ENCODE measurements at regions not wholly inside any gene's neighbourhood (a gene's known extent, or its start where the extent isn't known, plus 50 kb on each side); places are given as distances from the start of the nearest gene placed in this dataset.

DNA sequence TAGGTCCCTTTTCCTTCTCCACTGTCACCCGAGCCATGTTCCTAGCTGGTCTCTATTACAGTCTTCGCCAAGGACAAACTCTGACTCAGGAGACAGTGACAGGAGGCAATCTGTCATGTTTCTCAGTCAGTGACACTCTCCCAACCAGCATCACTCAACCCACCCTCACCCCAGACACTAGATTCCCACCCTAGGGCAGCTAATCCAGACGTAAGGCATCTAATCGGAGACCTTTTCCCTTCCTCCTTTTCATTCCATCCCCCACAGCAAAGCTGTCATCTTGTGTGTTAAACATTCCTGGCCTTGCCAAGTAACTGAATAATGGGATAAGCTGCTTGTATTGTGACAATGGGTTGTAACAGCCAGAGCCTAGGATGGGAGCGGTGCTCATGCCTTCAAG is 95.2 kb downstream of the SNX18 start:
- Histone ChIP-seq H3K4me2 (ENCODE audit: low read depth, low read length) (no peak overlapping the region), H3K4me1 (ENCODE audit: low read length) (peaks cover 18% of the 10 kb centered on the region), H3K27me3 (replicated peaks; ENCODE audit: insufficient read depth, low read length) (no peaks in the 10 kb centered on the region), H4K20me1 (ENCODE audit: insufficient read depth, low read length) (no peaks in the 10 kb centered on the region), H2AFZ (ENCODE audit: low read length) (no peak overlapping the region), H3K27ac (ENCODE audit: low read length) (no peak overlapping the region), H3K36me3 (replicated peaks; ENCODE audit: insufficient read depth, low read length) (no peaks in the 10 kb centered on the region), H3K4me3 (ENCODE audit: low read length) (no peak overlapping the region), H3K9me3 (replicated peaks; ENCODE audit: insufficient read depth, low read length) (no peaks in the 10 kb centered on the region), H3K79me2 (ENCODE audit: low read length) (no peaks in the 10 kb centered on the region), H3K9ac (ENCODE audit: low read length) (no peak overlapping the region), H3F3A (ENCODE audit: insufficient read depth, low read length) (no peaks in the 10 kb centered on the region), H3K9me2 (replicated peaks; ENCODE audit: insufficient read depth, low read length) (no peaks in the 10 kb centered on the region)
- TF ChIP-seq, protein P1, sequence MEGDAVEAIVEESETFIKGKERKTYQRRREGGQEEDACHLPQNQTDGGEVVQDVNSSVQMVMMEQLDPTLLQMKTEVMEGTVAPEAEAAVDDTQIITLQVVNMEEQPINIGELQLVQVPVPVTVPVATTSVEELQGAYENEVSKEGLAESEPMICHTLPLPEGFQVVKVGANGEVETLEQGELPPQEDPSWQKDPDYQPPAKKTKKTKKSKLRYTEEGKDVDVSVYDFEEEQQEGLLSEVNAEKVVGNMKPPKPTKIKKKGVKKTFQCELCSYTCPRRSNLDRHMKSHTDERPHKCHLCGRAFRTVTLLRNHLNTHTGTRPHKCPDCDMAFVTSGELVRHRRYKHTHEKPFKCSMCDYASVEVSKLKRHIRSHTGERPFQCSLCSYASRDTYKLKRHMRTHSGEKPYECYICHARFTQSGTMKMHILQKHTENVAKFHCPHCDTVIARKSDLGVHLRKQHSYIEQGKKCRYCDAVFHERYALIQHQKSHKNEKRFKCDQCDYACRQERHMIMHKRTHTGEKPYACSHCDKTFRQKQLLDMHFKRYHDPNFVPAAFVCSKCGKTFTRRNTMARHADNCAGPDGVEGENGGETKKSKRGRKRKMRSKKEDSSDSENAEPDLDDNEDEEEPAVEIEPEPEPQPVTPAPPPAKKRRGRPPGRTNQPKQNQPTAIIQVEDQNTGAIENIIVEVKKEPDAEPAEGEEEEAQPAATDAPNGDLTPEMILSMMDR (IDR thresholded peaks at IDR 0.05; ENCODE audit: low read length), result no peak
- TF ChIP-seq EZH2 (optimal IDR thresholded peaks at IDR 0.05; ENCODE audit: low read depth, low read length), result no peak
- no peak for TF ChIP-seq EZH2phosphoT487 (IDR thresholded peaks at IDR 0.05; ENCODE audit: low read length)
- DNase-seq, result no peak

DNA sequence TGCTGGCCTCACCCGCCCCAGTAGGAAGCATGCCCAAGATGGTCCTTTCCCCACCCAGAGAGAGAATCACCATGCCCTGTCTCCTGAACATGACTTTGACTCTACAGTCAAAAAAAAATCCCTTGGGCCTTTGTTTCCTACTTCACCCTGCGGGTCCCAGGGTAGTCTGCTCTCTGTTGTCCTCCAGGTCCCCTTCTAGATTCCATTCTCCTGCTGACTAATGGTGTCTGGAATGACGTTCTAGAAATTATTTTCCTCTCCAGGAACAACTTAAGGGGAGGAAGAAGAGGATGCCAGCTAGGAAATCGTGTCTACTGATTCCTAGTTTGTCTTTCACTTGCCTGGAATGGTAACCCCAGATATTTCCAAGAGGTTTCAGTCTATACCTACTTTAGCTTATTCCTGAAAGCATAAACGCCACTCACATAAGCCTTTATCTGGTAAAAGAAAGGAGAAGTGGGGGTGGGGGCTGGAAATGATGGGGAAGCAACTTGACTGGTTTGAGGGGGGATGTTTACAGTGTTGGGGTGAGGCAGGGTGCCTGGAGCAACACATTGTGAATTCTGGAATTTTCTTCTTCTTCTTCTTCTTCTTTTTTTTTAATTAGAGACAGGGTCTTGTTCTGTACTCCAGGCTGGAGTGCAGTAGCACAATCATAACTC is 93.9 kb downstream of the SNX18 start:
- DNase-seq, result no peak
- H3K4me2 ChIP-seq (ENCODE audit: low read depth, low read length), result no peak overlapping the region

DNA sequence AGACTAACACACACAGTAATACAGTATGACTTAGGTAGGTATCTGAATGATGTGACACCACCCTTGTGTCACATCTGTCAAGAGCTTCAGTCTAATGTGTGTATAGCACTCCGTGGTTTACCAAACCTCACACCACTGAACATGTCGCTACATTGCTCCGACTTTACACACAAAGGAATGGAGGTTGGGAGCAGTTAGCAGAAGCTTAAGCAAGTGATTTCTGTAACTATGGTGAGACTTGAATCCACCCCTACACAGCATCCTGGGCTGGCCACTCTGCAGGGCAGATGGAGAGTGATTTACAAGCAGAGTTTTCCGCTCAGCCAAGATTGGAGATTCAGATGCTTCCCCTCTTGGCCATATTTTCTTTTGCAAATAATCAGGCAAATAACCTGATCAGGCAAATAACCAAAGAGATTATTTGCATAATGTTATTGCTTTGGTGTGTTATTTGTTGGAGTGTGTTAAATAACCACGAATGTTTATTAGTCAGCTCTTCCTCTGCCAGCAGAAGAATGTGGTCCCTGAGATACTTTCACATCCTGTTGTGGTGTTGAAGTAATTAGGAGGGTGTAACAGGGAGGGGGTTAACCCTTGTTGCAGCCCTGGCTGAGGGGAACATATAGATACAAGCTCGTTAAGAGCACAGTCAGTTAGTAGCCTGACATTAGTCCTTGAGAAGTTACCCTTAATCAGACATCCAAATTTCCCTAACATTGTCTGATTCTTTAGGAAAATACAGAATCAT is 92.8 kb downstream of the SNX18 start:
- Histone ChIP-seq H2AFZ (ENCODE audit: low read length) (no peak overlapping the region), H3K9ac (ENCODE audit: low read length) (no peak overlapping the region), H3K27me3 (replicated peaks; ENCODE audit: insufficient read depth, low read length) (no peaks in the 10 kb centered on the region), H3K9me3 (replicated peaks; ENCODE audit: insufficient read depth, low read length) (no peaks in the 10 kb centered on the region), H4K20me1 (ENCODE audit: insufficient read depth, low read length) (no peaks in the 10 kb centered on the region), H3K27ac (ENCODE audit: low read length) (no peak overlapping the region), H3K4me1 (ENCODE audit: low read length) (peaks cover 18% of the 10 kb centered on the region), H3K4me2 (ENCODE audit: low read depth, low read length) (peak overlapping the region; percentile 31), H3K79me2 (ENCODE audit: low read length) (no peaks in the 10 kb centered on the region), H3K4me3 (ENCODE audit: low read length) (0 out of 2 replicates have a peak overlapping the region, but pooled peaks have one; percentile 9), H3K36me3 (replicated peaks; ENCODE audit: insufficient read depth, low read length) (no peaks in the 10 kb centered on the region), H3F3A (ENCODE audit: insufficient read depth, low read length) (no peaks in the 10 kb centered on the region), H3K9me2 (replicated peaks; ENCODE audit: insufficient read depth, low read length) (no peaks in the 10 kb centered on the region)
- TF ChIP-seq, protein P1 (IDR thresholded peaks at IDR 0.05; ENCODE audit: low read length), result no peak
- TF ChIP-seq EZH2 (optimal IDR thresholded peaks at IDR 0.05; ENCODE audit: low read depth, low read length) (no peak), EZH2phosphoT487 (IDR thresholded peaks at IDR 0.05; ENCODE audit: low read length) (no peak)
- DNase-seq, result peak; percentile 77

More for the DNA sequence above, 93.9 kb downstream of the SNX18 start:
- Histone ChIP-seq H3K79me2 (ENCODE audit: low read length) (no peaks in the 10 kb centered on the region), H4K20me1 (ENCODE audit: insufficient read depth, low read length) (no peaks in the 10 kb centered on the region), H2AFZ (ENCODE audit: low read length) (no peak overlapping the region), H3F3A (ENCODE audit: insufficient read depth, low read length) (no peaks in the 10 kb centered on the region), H3K27ac (ENCODE audit: low read length) (no peak overlapping the region), H3K4me1 (ENCODE audit: low read length) (peaks cover 18% of the 10 kb centered on the region), H3K4me3 (ENCODE audit: low read length) (no peak overlapping the region), H3K36me3 (replicated peaks; ENCODE audit: insufficient read depth, low read length) (no peaks in the 10 kb centered on the region), H3K9me3 (replicated peaks; ENCODE audit: insufficient read depth, low read length) (no peaks in the 10 kb centered on the region), H3K9ac (ENCODE audit: low read length) (no peak overlapping the region), H3K27me3 (replicated peaks; ENCODE audit: insufficient read depth, low read length) (no peaks in the 10 kb centered on the region), H3K9me2 (replicated peaks; ENCODE audit: insufficient read depth, low read length) (no peaks in the 10 kb centered on the region)
- TF ChIP-seq EZH2phosphoT487 (IDR thresholded peaks at IDR 0.05; ENCODE audit: low read length), result no peak
- TF ChIP-seq, protein P1 (IDR thresholded peaks at IDR 0.05; ENCODE audit: low read length), result no peak
- TF ChIP-seq EZH2 (optimal IDR thresholded peaks at IDR 0.05; ENCODE audit: low read depth, low read length), result no peak
